HG02642 (cell line): ENCODE measurements at regions not wholly inside any gene's neighbourhood (a gene's known extent, or its start where the extent isn't known, plus 50 kb on each side); places are given as distances from the start of the nearest gene placed in this dataset.
A peak's percentile ranks its signal among the peaks of the same experiment; 100 is the strongest.

ENCODE experiments used
- ATAC-seq: cut with Tn5 transposase; IDR thresholded peaks from one replicate; pipeline ENCODE4 v1.9.1; 2021; ENCODE audit warnings: mild to moderate bottlenecking; ENCODE audit not compliant: unreplicated experiment, poor library complexity

- ATAC-seq, result no peak
These were observed 312.6 kb downstream of the C11orf87 start for GRCh38 chr11:109734566-109734965.

GRCh38 chr11:109735128-109735527 is 313.1 kb downstream of the C11orf87 start:
- no peak for ATAC-seq

- no peak for ATAC-seq
These were observed 317.4 kb downstream of the C11orf87 start for GRCh38 chr11:109739379-109739778.

GRCh38 chr11:109745996-109746625 is 324.1 kb downstream of the C11orf87 start:
- no peak for ATAC-seq

- no peak for ATAC-seq
These were observed 325.8 kb downstream of the C11orf87 start for GRCh38 chr11:109747839-109748238.

- ATAC-seq, result no peak
These were observed 327.5 kb downstream of the C11orf87 start for GRCh38 chr11:109749476-109749875.

- ATAC-seq, result no peak
These were observed 329.0 kb downstream of the C11orf87 start for GRCh38 chr11:109750964-109751363.

- ATAC-seq, result no peak
These were observed 330.3 kb downstream of the C11orf87 start for GRCh38 chr11:109752212-109752825.

GRCh38 chr11:109756521-109756920 is 334.5 kb downstream of the C11orf87 start:
- ATAC-seq, result no peak

GRCh38 chr11:109756951-109757350 is 335.0 kb downstream of the C11orf87 start:
- ATAC-seq, result no peak

- ATAC-seq, result no peak
These were observed 330.6 kb upstream of the ZC3H12C start for GRCh38 chr11:109762546-109762945.

- ATAC-seq, result no peak
These were observed 327.4 kb upstream of the ZC3H12C start for GRCh38 chr11:109765709-109766311.

- ATAC-seq, result no peak
These were observed 323.3 kb upstream of the ZC3H12C start for GRCh38 chr11:109769858-109770257.

GRCh38 chr11:109770323-109770722 is 322.9 kb upstream of the ZC3H12C start:
- ATAC-seq, result no peak

- no peak for ATAC-seq
These were observed 320.3 kb upstream of the ZC3H12C start for GRCh38 chr11:109772892-109773291.

- no peak for ATAC-seq
These were observed 317.5 kb upstream of the ZC3H12C start for GRCh38 chr11:109775686-109776085.

- ATAC-seq, result no peak
These were observed 310.2 kb upstream of the ZC3H12C start for GRCh38 chr11:109783014-109783413.

- peak; percentile 94 for ATAC-seq
These were observed 309.4 kb upstream of the ZC3H12C start for GRCh38 chr11:109783840-109784239.

GRCh38 chr11:109784536-109784935 is 308.7 kb upstream of the ZC3H12C start:
- no peak for ATAC-seq

GRCh38 chr11:109785198-109785597 is 308.0 kb upstream of the ZC3H12C start:
- ATAC-seq, result no peak

GRCh38 chr11:109785714-109786113 is 307.5 kb upstream of the ZC3H12C start:
- ATAC-seq, result no peak
